Chondrocyte (in vitro differentiated cells): ENCODE measurements at regions not wholly inside any gene's neighbourhood (a gene's known extent, or its start where the extent isn't known, plus 50 kb on each side); places are given as distances from the start of the nearest gene placed in this dataset.

Experiments used
- DNase-seq: peaks from one replicate; pipeline ENCODE4 v3.0.0; 2021; ENCODE audit warnings: mixed read lengths, low spot score
- H3K27ac Mint-ChIP-seq: one replicate; pipeline ENCODE4 v1.8.0; 2021; ENCODE audit warnings: mild to moderate bottlenecking, moderate library complexity, mixed read lengths; ENCODE audit not compliant: unreplicated experiment
- H3K27me3 Mint-ChIP-seq: 2 replicates; pipeline ENCODE4 v1.8.0; 2021; ENCODE audit warnings: low read depth, mixed read lengths
- H3K36me3 Mint-ChIP-seq: 2 replicates; pipeline ENCODE4 v1.8.0; 2021; ENCODE audit warnings: low read depth, mixed read lengths
- H3K4me1 Mint-ChIP-seq: 2 replicates; pipeline ENCODE4 v1.8.0; 2021; ENCODE audit warnings: low read depth, mild to moderate bottlenecking, mixed read lengths
- H3K4me3 Mint-ChIP-seq: one replicate; pipeline ENCODE4 v1.8.0; 2021; ENCODE audit warnings: mild to moderate bottlenecking, moderate library complexity, mixed read lengths; ENCODE audit not compliant: unreplicated experiment
- H3K9me3 Mint-ChIP-seq: 2 replicates; pipeline ENCODE4 v1.8.0; 2021; ENCODE audit warnings: low read depth, mixed read lengths
- TF ChIP-seq, protein P1 (sequence below): fragments of 200-600 bp; sonication (generic); IDR thresholded peaks from 2 replicates; pipeline ENCODE4 v1.5.0; 2021; ENCODE audit warnings: antibody characterized with exemption, mild to moderate bottlenecking, moderate library complexity

DNA sequence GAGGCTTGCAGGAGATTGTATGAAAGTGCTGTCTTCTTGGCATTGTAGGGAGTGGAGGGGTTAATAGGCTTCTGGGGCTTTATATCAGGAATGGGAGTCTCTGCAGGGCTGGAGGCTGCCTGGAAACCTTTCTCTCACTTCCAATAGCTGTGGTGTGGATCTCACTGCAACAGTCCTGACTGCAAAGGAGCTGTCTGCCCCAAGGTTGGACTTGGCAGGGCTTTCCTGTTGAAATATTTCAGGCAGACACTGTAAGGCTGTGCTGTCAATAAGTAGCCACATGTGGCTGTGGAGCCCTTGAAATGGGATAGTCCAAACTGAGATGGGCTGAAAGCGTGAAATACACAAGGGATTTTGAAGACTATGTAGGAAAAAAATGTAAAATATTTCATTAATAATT, 399.1 kb upstream of the SPRED2 start:
- Mint-ChIP-seq H3K36me3 (no peaks in the 10 kb centered on the region), H3K9me3 (no peaks in the 10 kb centered on the region), H3K27me3 (peaks cover 11% of the 10 kb centered on the region), H3K4me3 (no peak overlapping the region), H3K27ac (no peak overlapping the region), H3K4me1 (no peaks in the 10 kb centered on the region)
- no peak for DNase-seq
- TF ChIP-seq, protein P1, sequence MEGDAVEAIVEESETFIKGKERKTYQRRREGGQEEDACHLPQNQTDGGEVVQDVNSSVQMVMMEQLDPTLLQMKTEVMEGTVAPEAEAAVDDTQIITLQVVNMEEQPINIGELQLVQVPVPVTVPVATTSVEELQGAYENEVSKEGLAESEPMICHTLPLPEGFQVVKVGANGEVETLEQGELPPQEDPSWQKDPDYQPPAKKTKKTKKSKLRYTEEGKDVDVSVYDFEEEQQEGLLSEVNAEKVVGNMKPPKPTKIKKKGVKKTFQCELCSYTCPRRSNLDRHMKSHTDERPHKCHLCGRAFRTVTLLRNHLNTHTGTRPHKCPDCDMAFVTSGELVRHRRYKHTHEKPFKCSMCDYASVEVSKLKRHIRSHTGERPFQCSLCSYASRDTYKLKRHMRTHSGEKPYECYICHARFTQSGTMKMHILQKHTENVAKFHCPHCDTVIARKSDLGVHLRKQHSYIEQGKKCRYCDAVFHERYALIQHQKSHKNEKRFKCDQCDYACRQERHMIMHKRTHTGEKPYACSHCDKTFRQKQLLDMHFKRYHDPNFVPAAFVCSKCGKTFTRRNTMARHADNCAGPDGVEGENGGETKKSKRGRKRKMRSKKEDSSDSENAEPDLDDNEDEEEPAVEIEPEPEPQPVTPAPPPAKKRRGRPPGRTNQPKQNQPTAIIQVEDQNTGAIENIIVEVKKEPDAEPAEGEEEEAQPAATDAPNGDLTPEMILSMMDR, result no peak

DNA sequence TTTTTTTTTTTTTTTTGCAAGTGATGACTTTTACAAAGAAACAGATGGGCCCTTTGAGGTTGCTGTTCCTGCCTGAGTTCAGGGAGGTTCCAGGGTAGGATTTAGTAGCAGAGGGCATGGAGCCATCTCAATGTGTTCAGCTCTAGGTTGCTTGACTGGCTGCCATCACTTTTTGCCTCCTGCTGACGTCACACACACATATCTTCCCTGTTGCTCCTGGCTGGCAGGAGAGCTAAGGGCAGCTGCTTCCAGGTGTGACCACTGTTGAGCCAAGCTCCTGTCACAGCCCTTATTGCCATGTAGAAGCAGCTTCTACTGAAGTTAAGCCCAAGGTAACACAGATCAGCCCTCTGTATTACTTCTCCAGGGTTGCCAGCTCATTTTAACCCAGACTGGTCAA, 394.2 kb upstream of the SPRED2 start:
- H3K9me3 Mint-ChIP-seq, result peaks cover 4% of the 10 kb centered on the region
- H3K27me3 Mint-ChIP-seq, result peaks cover 6% of the 10 kb centered on the region
- H3K36me3 Mint-ChIP-seq, result no peaks in the 10 kb centered on the region
- no peak overlapping the region for H3K27ac Mint-ChIP-seq
- no peak overlapping the region for H3K4me3 Mint-ChIP-seq
- H3K4me1 Mint-ChIP-seq, result no peaks in the 10 kb centered on the region
- TF ChIP-seq, protein P1, result no peak
- DNase-seq, result no peak

DNA sequence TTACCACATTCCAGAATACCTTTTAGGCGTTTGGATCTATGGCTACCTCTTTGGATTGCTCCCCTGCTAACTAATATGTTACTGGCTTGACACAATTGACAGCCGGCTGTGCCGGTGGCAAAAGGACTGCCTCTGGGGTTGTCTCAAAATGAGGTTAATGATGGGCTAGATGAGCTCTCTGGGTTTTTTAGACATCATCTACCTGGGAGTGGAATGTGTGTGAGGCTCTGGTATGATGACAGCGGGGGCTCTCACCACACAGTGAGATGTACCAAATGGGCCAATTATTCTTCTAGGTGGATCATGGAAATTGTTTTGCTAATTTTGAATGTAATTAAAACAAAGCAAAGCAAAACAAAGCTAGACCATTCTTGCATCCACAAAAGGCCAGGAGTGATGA, 391.1 kb upstream of the SPRED2 start:
- TF ChIP-seq, protein P1, result no peak
- peaks cover 3% of the 10 kb centered on the region for H3K27me3 Mint-ChIP-seq
- no peaks in the 10 kb centered on the region for H3K36me3 Mint-ChIP-seq
- H3K4me1 Mint-ChIP-seq, result no peaks in the 10 kb centered on the region
- DNase-seq, result no peak
- no peak overlapping the region for H3K27ac Mint-ChIP-seq
- peaks cover 4% of the 10 kb centered on the region for H3K9me3 Mint-ChIP-seq
- no peak overlapping the region for H3K4me3 Mint-ChIP-seq

DNA sequence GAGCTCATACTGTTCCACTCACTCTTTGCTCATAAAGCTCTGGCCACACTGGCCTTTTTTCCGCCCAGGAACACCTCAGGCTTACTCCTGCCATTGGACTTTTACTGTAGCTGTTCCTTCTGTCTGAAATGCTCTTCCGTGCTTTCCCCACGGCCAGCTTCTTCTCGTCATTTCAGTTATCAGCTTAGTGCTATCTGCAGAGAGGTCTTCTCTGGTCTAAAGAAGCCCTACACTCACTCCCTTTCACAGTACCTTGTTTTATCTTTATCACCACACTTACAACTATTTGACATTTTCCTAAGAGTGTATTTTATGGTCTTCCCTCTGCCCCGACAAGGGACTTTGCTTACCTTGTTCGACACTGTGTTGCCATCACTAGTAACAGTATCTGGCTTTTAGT, 388.1 kb upstream of the SPRED2 start:
- DNase-seq, result no peak
- H3K36me3 Mint-ChIP-seq, result no peaks in the 10 kb centered on the region
- peaks cover 2% of the 10 kb centered on the region for H3K27me3 Mint-ChIP-seq
- no peak overlapping the region for H3K27ac Mint-ChIP-seq
- no peak overlapping the region for H3K4me3 Mint-ChIP-seq
- peaks cover 4% of the 10 kb centered on the region for H3K9me3 Mint-ChIP-seq
- H3K4me1 Mint-ChIP-seq, result no peaks in the 10 kb centered on the region
- TF ChIP-seq, protein P1, result no peak

DNA sequence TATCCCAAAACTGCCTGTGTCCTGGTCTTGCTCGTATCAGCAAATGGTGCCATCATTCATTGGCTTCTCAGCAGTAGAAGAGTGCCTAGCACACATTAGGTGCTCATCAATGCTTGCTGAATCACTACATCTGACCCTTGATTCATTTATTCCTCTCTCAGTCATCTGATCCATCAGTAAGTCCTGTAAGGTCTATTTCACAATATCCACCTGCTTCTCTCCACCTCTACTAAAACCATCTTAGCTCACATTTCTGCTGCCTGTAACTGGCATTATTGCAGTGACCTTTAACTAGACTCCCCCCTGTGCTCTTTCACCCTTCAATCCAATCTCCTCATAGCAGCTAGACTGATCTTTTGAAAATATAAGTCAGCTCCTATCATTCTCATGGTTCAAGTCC, 387.6 kb upstream of the SPRED2 start:
- Mint-ChIP-seq H3K9me3 (peaks cover 4% of the 10 kb centered on the region), H3K36me3 (no peaks in the 10 kb centered on the region), H3K4me3 (no peak overlapping the region), H3K27ac (no peak overlapping the region), H3K27me3 (peaks cover 2% of the 10 kb centered on the region), H3K4me1 (no peaks in the 10 kb centered on the region)
- no peak for DNase-seq
- TF ChIP-seq, protein P1, result no peak
